Parathyroid adenoma (tissue), 2 donors: ENCODE measurements at regions not wholly inside any gene's neighbourhood (a gene's known extent, or its start where the extent isn't known, plus 50 kb on each side); places are given as distances from the start of the nearest gene placed in this dataset.

Experiments used
- H2AFZ ChIP-seq: fragments of 300-600 bp; sonication (generic); one replicate; pipeline ENCODE4 v1.7.0; 2017; ENCODE audit warnings: antibody characterized with exemption, mild to moderate bottlenecking
- H3K27ac ChIP-seq: fragments of 300-600 bp; sonication (generic); one replicate; pipeline ENCODE4 v1.7.0; 2017
- H3K27me3 ChIP-seq: fragments of 300-600 bp; sonication (generic); one replicate; pipeline ENCODE4 v1.7.0; 2017; ENCODE audit warnings: low read length; ENCODE audit not compliant: control insufficient read depth, insufficient read depth
- H3K36me3 ChIP-seq: fragments of 300-600 bp; sonication (generic); one replicate; pipeline ENCODE4 v1.7.0; 2017; ENCODE audit warnings: low read length; ENCODE audit not compliant: control insufficient read depth, insufficient read depth
- H3K4me1 ChIP-seq: fragments of 300-600 bp; sonication (generic); one replicate; pipeline ENCODE4 v1.7.0; 2017; ENCODE audit warnings: control low read depth
- H3K4me2 ChIP-seq: fragments of 300-600 bp; sonication (generic); one replicate; pipeline ENCODE4 v1.7.0; 2017; ENCODE audit warnings: low read length
- H3K4me3 ChIP-seq: fragments of 300-600 bp; sonication (generic); one replicate; pipeline ENCODE4 v1.7.0; 2017; ENCODE audit warnings: low read depth, low read length
- H3K79me2 ChIP-seq: fragments of 300-600 bp; sonication (generic); one replicate; pipeline ENCODE4 v1.7.0; 2017; ENCODE audit warnings: control low read depth
- H3K9ac ChIP-seq: fragments of 300-600 bp; sonication (generic); one replicate; pipeline ENCODE4 v1.7.0; 2017; ENCODE audit warnings: mild to moderate bottlenecking
- H3K9me3 ChIP-seq: fragments of 300-600 bp; sonication (generic); one replicate; pipeline ENCODE4 v1.7.0; 2017; ENCODE audit warnings: low read length; ENCODE audit not compliant: control insufficient read depth
- CTCF ChIP-seq: fragments of 300-600 bp; sonication (generic); IDR thresholded peaks from one replicate; pipeline ENCODE4 v1.7.0; 2017; ENCODE audit warnings: antibody characterized with exemption, mild to moderate bottlenecking
- donor health status: primary hyperparathyroidism.

- Histone ChIP-seq H3K4me3 (no peak overlapping the region), H2AFZ (no peak overlapping the region), H3K4me2 (no peak overlapping the region), H3K27me3 (no peaks in the 10 kb centered on the region), H3K4me1 (no peaks in the 10 kb centered on the region), H3K9ac (no peak overlapping the region), H3K9me3 (no peaks in the 10 kb centered on the region), H3K36me3 (no peaks in the 10 kb centered on the region), H3K27ac (no peak overlapping the region), H3K79me2 (no peaks in the 10 kb centered on the region)
- TF ChIP-seq CTCF: peak; percentile 21
Measured at GRCh38 chr4:24476282-24476681, 108.1 kb downstream of the DHX15 start.

DNA sequence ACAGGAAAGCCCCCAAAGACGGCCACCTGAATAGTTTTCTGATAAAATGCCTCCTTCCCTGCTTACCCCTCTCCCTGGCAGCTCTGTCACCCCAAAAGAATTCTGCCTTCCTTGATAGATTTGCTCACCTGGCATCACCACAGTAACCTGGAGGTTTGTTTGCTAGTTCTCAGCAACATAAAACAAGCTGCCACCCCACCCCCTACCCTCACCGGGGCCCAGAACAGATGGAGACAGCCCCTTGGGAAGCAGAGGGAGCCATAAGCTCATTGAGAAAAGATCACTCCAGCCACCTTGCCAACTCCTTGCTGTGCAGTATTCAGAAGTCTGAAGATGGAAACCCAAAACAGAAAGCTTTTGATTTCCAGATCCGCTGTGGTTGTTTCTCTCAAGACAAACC is 108.6 kb downstream of the DHX15 start:
- Histone ChIP-seq H3K4me3 (no peak overlapping the region), H3K27me3 (no peaks in the 10 kb centered on the region), H2AFZ (no peak overlapping the region), H3K79me2 (no peaks in the 10 kb centered on the region), H3K27ac (no peak overlapping the region), H3K4me1 (no peaks in the 10 kb centered on the region), H3K9me3 (no peaks in the 10 kb centered on the region), H3K9ac (no peak overlapping the region), H3K4me2 (no peak overlapping the region), H3K36me3 (no peaks in the 10 kb centered on the region)
- TF ChIP-seq CTCF: no peak

DNA sequence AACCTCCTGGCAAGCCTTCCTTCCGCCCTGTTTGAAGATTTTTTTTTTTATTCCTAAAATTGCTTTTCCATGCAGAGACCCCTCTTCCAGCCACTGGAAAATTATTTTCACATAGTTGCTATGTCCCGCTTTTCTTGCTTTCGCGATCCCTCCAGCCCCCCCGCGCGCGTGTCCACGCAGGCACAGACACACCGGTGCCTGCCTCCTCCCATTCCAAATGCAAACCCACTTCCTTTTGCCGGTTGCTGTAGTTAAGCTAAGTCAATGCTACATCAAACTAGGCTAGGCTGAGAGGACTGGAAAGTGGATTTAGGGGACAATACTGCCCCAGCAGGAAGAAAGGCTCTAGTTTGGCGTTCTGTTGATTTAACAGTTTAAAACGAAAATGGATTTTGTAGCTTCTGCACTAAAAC is 111.0 kb downstream of the DHX15 start:
- Histone ChIP-seq H3K4me1 (no peaks in the 10 kb centered on the region), H3K36me3 (no peaks in the 10 kb centered on the region), H3K79me2 (no peaks in the 10 kb centered on the region), H3K27ac (peak overlapping the region; percentile 41), H3K9me3 (no peaks in the 10 kb centered on the region), H3K4me2 (peak overlapping the region; percentile 93), H3K4me3 (peak overlapping the region; percentile 65), H3K9ac (no peak overlapping the region), H3K27me3 (no peaks in the 10 kb centered on the region), H2AFZ (peak overlapping the region; percentile 61)
- TF ChIP-seq CTCF: no peak

DNA sequence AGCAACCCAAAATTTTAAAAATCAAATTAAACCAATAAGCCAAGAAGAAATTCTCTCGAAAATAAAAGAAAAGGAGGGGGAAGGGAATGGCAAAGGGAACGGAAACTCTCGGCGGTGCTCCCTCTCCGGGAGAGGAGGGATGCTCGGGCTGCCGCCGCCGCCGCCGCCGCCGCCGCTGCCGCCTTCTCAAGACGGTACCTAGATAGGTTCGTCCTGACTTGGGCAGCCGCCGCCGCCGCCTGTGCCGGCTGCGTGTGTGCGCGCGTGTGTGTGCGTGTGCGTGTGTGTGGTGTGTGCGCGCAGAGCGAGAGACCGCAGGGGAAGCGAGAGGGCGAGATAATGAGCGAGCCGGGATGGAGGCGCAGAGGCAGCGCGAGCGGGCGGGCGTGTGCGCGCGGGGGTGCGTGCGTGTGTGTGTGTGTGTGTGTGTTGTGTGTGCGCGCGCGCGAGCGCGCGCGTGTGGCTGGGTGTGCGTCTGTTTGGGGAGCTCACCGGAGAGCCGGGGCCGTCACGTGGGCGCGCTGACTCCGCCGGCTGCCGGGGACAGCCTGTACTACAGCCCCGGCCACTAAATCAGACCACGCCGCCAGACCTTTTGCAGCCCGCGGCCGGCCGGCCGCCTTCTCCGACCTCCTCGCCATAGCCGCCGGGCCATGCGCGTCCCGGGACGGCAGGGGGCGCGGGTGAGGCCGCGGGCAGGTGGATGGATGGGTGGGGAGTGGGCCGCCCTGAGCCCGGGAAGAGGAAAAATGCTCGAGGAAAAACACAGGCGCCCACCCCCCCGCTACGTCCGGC is 111.6 kb downstream of the DHX15 start:
- peak overlapping the region; percentile 61 for H2AFZ ChIP-seq

More for the DNA sequence above, 111.6 kb downstream of the DHX15 start:
- Histone ChIP-seq H3K9me3 (no peaks in the 10 kb centered on the region), H3K9ac (no peak overlapping the region), H3K79me2 (no peaks in the 10 kb centered on the region), H3K27me3 (no peaks in the 10 kb centered on the region), H3K4me3 (peak overlapping the region; percentile 65), H3K4me1 (no peaks in the 10 kb centered on the region), H3K36me3 (no peaks in the 10 kb centered on the region), H3K4me2 (peak overlapping the region; percentile 93), H3K27ac (peak overlapping the region; percentile 41)
- TF ChIP-seq CTCF: peak; percentile 63
